Effector memory CD8-positive, alpha-beta T cell (primary cell): ENCODE measurements at regions not wholly inside any gene's neighbourhood (a gene's known extent, or its start where the extent isn't known, plus 50 kb on each side); places are given as distances from the start of the nearest gene placed in this dataset.

Source experiments
- ATAC-seq: fragments of 150-1000 bp; cut with Tn5 transposase; replicated peaks from 2 replicates; pipeline ENCODE4 v1.10.0; 2021; ENCODE audit warnings: mild to moderate bottlenecking, moderate library complexity
- DNase-seq, 3 experiments: peaks; one replicate each; pipeline ENCODE4 v3.0.0; 2021
- H3K27ac Mint-ChIP-seq, 2 donors: one replicate each; pipeline ENCODE4 v1.8.0; 2022; ENCODE audit warnings: mild to moderate bottlenecking in 2 of 2, mixed read lengths in 2 of 2, moderate library complexity in 2 of 2
- H3K27me3 Mint-ChIP-seq, 2 donors: one replicate each; pipeline ENCODE4 v1.8.0; 2022; ENCODE audit warnings: mixed read lengths in 2 of 2
- H3K36me3 Mint-ChIP-seq: one replicate; pipeline ENCODE4 v1.8.0; 2022; ENCODE audit warnings: mild to moderate bottlenecking, moderate library complexity, mixed read lengths; ENCODE audit not compliant: insufficient read depth
- H3K4me1 Mint-ChIP-seq, 2 donors: one replicate each; pipeline ENCODE4 v1.8.0; 2022; ENCODE audit warnings: low read depth in 2 of 2, mixed read lengths in 2 of 2
- H3K4me3 Mint-ChIP-seq, 2 donors: one replicate each; pipeline ENCODE4 v1.8.0; 2022; ENCODE audit warnings: mild to moderate bottlenecking in 2 of 2, mixed read lengths in 2 of 2, moderate library complexity in 2 of 2
- H3K9me3 Mint-ChIP-seq, 2 donors: one replicate each; pipeline ENCODE4 v1.8.0; 2022; ENCODE audit warnings: mixed read lengths in 2 of 2

DNA sequence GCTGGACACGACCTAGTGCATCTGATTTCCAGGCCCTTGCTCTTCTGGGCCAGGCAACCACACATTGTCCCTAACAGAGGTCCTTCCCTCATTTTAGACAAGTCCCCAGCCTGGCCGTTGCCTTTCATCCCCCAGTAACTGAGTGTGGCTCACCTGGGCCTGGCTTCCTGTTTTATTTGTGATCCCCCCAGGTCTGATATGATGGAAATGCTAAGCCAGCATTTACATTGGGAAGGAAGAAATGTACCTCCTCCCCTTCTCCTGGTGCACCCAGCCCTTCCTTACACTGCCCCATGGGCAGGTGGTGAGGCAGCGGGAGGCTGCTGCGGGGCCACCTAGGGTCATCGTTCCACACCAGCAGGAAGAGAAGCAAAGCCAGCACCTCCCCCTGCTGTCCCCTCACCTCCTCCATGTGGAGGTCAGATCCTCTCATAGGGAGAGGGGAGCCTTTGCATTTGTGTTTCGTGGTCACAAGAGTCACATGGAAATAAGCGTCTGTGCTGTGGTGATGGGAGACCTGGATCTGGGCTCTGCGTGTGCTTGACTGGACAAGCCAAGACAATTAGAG lies 108.8 kb downstream of the GLRX3 start:
- ATAC-seq (no peak), DNase-seq (no peak)
- H3K4me3 Mint-ChIP-seq = no peak overlapping the region
- peaks cover 2% of the 10 kb centered on the region for H3K36me3 Mint-ChIP-seq
- H3K9me3 Mint-ChIP-seq = peaks cover 0 to 2% of the 10 kb centered on the region in 2 donors
- no peak overlapping the region for H3K27ac Mint-ChIP-seq
- peaks cover 15 to 23% of the 10 kb centered on the region in 2 donors for H3K4me1 Mint-ChIP-seq
- peaks cover 10 to 48% of the 10 kb centered on the region in 2 donors for H3K27me3 Mint-ChIP-seq

DNA sequence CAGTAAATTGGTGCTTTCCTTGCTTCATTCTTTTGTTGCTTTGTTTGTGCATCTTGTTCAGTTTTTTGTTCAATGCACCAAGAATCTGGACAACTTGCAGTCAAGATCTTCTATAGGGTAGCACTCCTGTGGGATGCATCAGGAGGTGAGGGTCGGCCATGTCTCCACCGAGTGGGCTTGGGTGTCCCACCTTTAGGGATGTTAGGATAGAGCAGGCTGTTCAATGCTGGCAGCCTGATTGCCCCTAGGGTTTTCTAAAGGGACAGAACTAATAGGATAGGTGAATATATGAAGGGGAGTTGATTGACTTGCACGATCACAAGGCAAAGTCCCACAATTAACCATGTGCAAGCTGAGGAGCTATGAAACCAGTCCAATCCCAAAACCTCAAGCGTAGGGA lies 109.9 kb downstream of the GLRX3 start:
- no peak overlapping the region for H3K27ac Mint-ChIP-seq

DNA sequence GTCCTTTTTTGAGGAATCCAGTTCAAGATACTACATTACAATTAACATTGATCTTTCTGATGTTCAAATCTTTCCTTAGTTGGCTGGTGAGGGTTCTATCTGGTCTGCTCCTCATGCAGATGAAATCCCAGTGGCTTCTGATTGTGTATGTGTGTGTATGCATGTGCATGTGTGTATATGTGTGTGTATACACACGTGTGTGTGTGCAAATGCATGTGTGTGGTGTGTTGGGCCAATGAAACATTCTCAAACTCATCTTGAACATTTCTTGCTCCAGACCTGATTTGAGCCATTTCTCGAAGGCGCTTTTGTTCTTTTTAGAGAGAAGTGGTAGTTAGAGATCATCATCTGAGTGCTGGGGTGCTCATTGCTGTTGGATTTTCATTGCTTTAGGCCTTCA lies 113.9 kb downstream of the GLRX3 start:
- Mint-ChIP-seq H3K4me3 (no peak overlapping the region), H3K9me3 (no peaks in the 10 kb centered on the region), H3K36me3 (peaks cover 2% of the 10 kb centered on the region), H3K27me3 (peaks cover 0 to 13% of the 10 kb centered on the region in 2 donors), H3K4me1 (peaks cover 0 to 5% of the 10 kb centered on the region in 2 donors), H3K27ac (no peak overlapping the region)
- DNase-seq = no peak
- no peak for ATAC-seq

More for the DNA sequence above, 109.9 kb downstream of the GLRX3 start:
- no peak for DNase-seq
- peaks cover 0 to 2% of the 10 kb centered on the region in 2 donors for H3K9me3 Mint-ChIP-seq
- ATAC-seq = no peak
- peaks cover 8 to 42% of the 10 kb centered on the region in 2 donors for H3K27me3 Mint-ChIP-seq
- H3K4me1 Mint-ChIP-seq = peaks cover 15 to 23% of the 10 kb centered on the region in 2 donors
- no peak overlapping the region for H3K4me3 Mint-ChIP-seq
- peaks cover 2% of the 10 kb centered on the region for H3K36me3 Mint-ChIP-seq

- H3K36me3 Mint-ChIP-seq = no peaks in the 10 kb centered on the region
- no peaks in the 10 kb centered on the region for H3K4me1 Mint-ChIP-seq
- H3K9me3 Mint-ChIP-seq = no peaks in the 10 kb centered on the region
- no peak for ATAC-seq
- no peaks in the 10 kb centered on the region for H3K27me3 Mint-ChIP-seq
- no peak overlapping the region for H3K4me3 Mint-ChIP-seq
- no peak overlapping the region for H3K27ac Mint-ChIP-seq
- DNase-seq = no peak
These were observed 115.6 kb downstream of the GLRX3 start for GRCh38 chr10:130251766-130252165.

- Mint-ChIP-seq H3K4me1 (no peaks in the 10 kb centered on the region), H3K27ac (no peak overlapping the region), H3K27me3 (no peaks in the 10 kb centered on the region), H3K4me3 (no peak overlapping the region), H3K36me3 (no peaks in the 10 kb centered on the region), H3K9me3 (no peaks in the 10 kb centered on the region)
- DNase-seq (no peak), ATAC-seq (no peak)
These were observed 118.1 kb downstream of the GLRX3 start for GRCh38 chr10:130254243-130254642.

- H3K9me3 Mint-ChIP-seq = no peaks in the 10 kb centered on the region
- H3K27ac Mint-ChIP-seq = no peak overlapping the region
- DNase-seq = peak in 1 of 3 experiments; percentile 6
- no peak overlapping the region for H3K4me3 Mint-ChIP-seq
- H3K27me3 Mint-ChIP-seq = no peaks in the 10 kb centered on the region
- H3K36me3 Mint-ChIP-seq = no peaks in the 10 kb centered on the region
- no peak for ATAC-seq
- no peaks in the 10 kb centered on the region for H3K4me1 Mint-ChIP-seq
These were observed 118.5 kb downstream of the GLRX3 start for GRCh38 chr10:130254662-130255061.

DNA sequence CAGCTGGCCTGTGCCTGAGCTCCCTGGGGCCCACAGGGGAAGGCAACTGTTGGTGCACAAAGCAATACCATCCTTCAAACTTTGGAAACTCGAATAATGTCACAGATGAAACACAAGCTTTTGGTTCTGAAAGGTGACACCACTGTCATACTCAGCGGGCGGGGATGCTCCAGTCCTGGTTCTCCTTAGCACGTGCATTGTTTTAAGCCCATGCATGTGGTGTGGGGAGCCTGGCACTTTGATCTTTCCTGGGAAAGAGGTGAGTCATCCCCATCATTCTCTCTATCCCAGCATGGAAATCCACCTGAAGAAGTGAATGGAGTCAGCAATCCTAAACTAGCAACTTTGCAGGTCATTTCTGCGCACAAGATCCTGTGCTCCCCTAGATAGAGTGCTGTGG lies 119.6 kb downstream of the GLRX3 start:
- H3K36me3 Mint-ChIP-seq = no peaks in the 10 kb centered on the region
- H3K27me3 Mint-ChIP-seq = no peaks in the 10 kb centered on the region
- ATAC-seq = no peak
- H3K4me3 Mint-ChIP-seq = no peak overlapping the region
- H3K9me3 Mint-ChIP-seq = no peaks in the 10 kb centered on the region
- H3K4me1 Mint-ChIP-seq = no peaks in the 10 kb centered on the region
- no peak for DNase-seq
- H3K27ac Mint-ChIP-seq = no peak overlapping the region

DNA sequence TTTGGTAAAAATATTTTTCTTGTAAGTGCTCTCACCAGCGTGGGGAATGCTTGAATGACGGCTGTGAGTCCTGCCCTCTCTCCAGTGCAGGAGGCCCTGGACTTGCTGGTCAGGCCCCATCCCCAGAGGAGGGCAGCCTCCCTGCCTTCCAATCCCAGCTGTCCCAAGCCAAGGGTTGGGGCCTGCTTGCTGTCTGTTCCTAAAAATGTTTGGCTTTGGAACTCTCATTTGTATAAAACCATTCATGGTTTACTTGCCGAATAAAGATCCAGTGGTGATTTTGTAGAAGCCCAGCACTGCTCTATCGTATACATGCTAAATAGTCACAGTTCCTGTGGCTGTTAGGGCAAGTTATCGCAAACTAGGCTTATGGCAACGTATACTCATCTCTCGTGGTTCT lies 121.7 kb downstream of the GLRX3 start:
- no peaks in the 10 kb centered on the region for H3K36me3 Mint-ChIP-seq
- DNase-seq (no peak), ATAC-seq (no peak)
- no peak overlapping the region for H3K4me3 Mint-ChIP-seq
- H3K4me1 Mint-ChIP-seq = no peaks in the 10 kb centered on the region
- no peaks in the 10 kb centered on the region for H3K27me3 Mint-ChIP-seq
- no peak overlapping the region for H3K27ac Mint-ChIP-seq
- no peaks in the 10 kb centered on the region for H3K9me3 Mint-ChIP-seq

DNA sequence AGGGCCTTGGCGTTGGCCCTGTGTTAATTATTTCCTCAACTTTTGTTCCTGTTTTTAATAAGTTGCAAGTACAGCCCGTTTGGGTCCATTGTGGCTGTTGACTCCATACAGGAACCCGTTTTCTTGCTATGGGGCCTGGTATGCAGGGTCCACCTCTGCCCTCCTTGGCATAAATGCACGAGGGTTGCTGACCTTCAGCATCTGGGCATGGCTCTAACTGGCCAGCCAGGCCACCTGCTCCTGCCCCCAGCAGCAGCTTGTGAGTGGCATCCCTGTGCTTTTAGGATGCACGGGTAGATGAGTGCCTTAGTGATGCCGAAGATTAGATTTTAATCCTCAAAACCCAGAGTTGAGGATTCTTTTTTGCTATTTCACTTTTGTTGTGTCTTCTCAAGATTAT lies 123.2 kb downstream of the GLRX3 start:
- no peak for DNase-seq
- no peaks in the 10 kb centered on the region for H3K4me1 Mint-ChIP-seq
- no peaks in the 10 kb centered on the region for H3K36me3 Mint-ChIP-seq
- H3K4me3 Mint-ChIP-seq = no peak overlapping the region
- no peak for ATAC-seq
- H3K9me3 Mint-ChIP-seq = peaks cover 0 to 2% of the 10 kb centered on the region in 2 donors
- H3K27ac Mint-ChIP-seq = no peak overlapping the region
- H3K27me3 Mint-ChIP-seq = peaks cover 0 to 4% of the 10 kb centered on the region in 2 donors

DNA sequence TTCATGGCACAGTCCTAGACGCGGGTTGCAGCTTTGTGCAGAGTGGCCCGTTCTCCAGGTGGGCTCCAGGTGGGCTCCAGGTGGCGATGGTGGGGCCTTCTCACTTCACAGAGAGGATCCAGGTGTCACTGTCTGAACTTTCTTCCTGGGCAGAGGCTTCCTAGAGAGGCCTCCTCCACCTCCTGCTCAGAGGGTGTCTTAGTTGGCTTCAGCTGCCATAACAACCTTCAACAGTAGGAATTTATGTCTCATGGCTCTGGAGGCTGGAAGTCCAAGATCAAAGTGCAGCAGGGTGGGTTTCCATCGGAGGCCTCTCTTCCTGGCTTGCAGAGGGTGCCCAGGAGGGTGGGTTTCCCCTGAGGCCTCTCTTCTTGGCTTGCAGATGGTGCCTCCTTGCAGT lies 125.1 kb downstream of the GLRX3 start:
- Mint-ChIP-seq H3K4me1 (no peaks in the 10 kb centered on the region), H3K27ac (no peak overlapping the region)
- no peak for DNase-seq

DNA sequence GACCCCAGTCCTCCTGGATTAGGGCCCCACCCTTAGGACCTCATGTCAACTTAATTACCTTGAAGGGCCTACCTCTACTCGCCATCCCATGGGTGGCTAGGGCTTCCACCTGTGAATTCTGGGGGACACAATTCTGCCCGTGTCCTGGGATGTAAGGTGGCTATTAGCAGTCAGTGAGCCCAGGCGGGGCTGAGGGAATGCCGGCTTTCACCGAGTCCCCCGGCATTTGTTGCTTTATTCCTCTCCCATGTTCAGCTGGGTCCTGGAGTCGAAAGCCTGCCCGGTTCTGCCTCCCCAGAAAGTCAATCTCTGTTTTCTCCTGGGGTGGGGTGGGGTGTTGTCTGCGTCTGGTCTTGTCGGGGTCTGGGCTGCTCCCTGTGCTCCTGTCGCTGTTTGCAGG lies 125.6 kb downstream of the GLRX3 start:
- peaks cover 0 to 2% of the 10 kb centered on the region in 2 donors for H3K9me3 Mint-ChIP-seq

More for the DNA sequence above, 125.1 kb downstream of the GLRX3 start:
- Mint-ChIP-seq H3K27me3 (peaks cover 0 to 4% of the 10 kb centered on the region in 2 donors), H3K9me3 (peaks cover 0 to 2% of the 10 kb centered on the region in 2 donors), H3K4me3 (no peak overlapping the region), H3K36me3 (no peaks in the 10 kb centered on the region)
- ATAC-seq = no peak

GRCh38 chr10:130263289-130263688 lies 127.1 kb downstream of the GLRX3 start:
- Mint-ChIP-seq H3K27me3 (peaks cover 0 to 4% of the 10 kb centered on the region in 2 donors), H3K36me3 (no peaks in the 10 kb centered on the region), H3K27ac (no peak overlapping the region), H3K4me3 (no peak overlapping the region), H3K4me1 (no peaks in the 10 kb centered on the region), H3K9me3 (peaks cover 0 to 2% of the 10 kb centered on the region in 2 donors)
- no peak for ATAC-seq
- DNase-seq = no peak

More for the DNA sequence above, 125.6 kb downstream of the GLRX3 start:
- Mint-ChIP-seq H3K4me1 (no peaks in the 10 kb centered on the region), H3K27me3 (peaks cover 0 to 4% of the 10 kb centered on the region in 2 donors), H3K27ac (no peak overlapping the region), H3K36me3 (no peaks in the 10 kb centered on the region), H3K4me3 (no peak overlapping the region)
- DNase-seq (no peak), ATAC-seq (no peak)

GRCh38 chr10:130265542-130265941 lies 129.4 kb downstream of the GLRX3 start:
- H3K9me3 Mint-ChIP-seq = peaks cover 0 to 2% of the 10 kb centered on the region in 2 donors
- H3K4me1 Mint-ChIP-seq = no peaks in the 10 kb centered on the region
- H3K36me3 Mint-ChIP-seq = no peaks in the 10 kb centered on the region
- DNase-seq (no peak), ATAC-seq (no peak)
- no peak overlapping the region for H3K4me3 Mint-ChIP-seq
- no peak overlapping the region for H3K27ac Mint-ChIP-seq
- peaks cover 0 to 4% of the 10 kb centered on the region in 2 donors for H3K27me3 Mint-ChIP-seq

DNA sequence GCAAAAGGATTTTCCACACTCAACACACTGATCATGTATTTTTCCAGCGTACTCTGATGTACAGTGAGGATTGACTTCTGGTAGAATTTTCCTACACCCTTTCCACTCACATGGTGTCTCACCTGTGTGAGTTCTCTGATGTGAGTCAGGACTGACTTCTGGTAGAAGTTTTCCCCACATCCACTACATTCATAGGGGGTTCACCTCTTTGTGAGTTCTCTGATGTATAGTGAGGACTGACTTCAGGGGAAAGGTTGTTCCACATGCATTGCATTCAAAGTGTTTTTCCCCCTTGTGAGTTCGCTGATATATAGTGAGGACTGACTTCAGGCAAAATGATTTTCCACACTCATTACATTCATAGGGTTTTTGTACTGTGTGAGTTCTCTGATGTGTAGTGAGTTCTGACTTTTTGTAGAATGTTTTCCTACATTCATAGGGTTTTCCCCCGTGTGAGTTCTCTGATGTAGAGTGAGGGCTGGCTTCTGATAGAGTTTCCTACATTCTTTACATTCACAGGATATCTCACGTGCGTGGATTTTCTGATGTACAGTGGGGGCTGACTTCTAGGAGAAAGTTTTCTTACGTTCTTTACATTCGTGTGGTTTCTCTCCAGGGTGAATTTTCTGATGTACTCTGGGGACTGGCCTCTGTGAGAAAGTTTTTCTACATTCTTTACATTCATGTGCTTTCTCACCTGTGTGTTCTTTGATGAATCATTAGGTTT lies 146.5 kb downstream of the GLRX3 start:
- no peak overlapping the region for H3K4me3 Mint-ChIP-seq
- no peak for DNase-seq

More for the DNA sequence above, 146.5 kb downstream of the GLRX3 start:
- ATAC-seq = no peak
- no peaks in the 10 kb centered on the region for H3K36me3 Mint-ChIP-seq
- H3K9me3 Mint-ChIP-seq = peaks cover 15 to 44% of the 10 kb centered on the region in 2 donors
- no peak overlapping the region for H3K27ac Mint-ChIP-seq
- peaks cover 0 to 6% of the 10 kb centered on the region in 2 donors for H3K27me3 Mint-ChIP-seq
- H3K4me1 Mint-ChIP-seq = no peaks in the 10 kb centered on the region
